IMR-90 (cell line): ENCODE measurements at regions not wholly inside any gene's neighbourhood (a gene's known extent, or its start where the extent isn't known, plus 50 kb on each side); places are given as distances from the start of the nearest gene placed in this dataset.

Source experiments
- ATAC-seq: fragments of 200-7000 bp; cut with Tn5 transposase; 2 replicates; pipeline ENCODE4 v1.9.1; 2020; ENCODE audit warnings: low read depth, mild to moderate bottlenecking, moderate library complexity
- BruUV-seq: library from RNA; stranded (reverse); fragments of 400-500 nt; replicated peaks from 2 replicates; lab custom pipeline; 2021; lab: Mats Ljungman, UMichigan
- CTCF ChIA-PET: fragments of 300-600 bp; formaldehyde crosslinking; extraction: SDS; loops from one replicate; lab custom pipeline; 2021; ENCODE audit warnings: antibody characterized with exemption; lab: Yijun Ruan, JAX
- POLR2A ChIA-PET: fragments of 300-600 bp; sonication (Branson Sonifier 250); formaldehyde crosslinking; loops from one replicate; lab custom pipeline; 2022; ENCODE audit warnings: antibody characterized with exemption; ENCODE audit not compliant: unreplicated experiment; lab: Charles Lee
- DNase-seq: peaks from one replicate; pipeline ENCODE4 v3.0.0; 2013
- H2AFZ ChIP-seq: replicated peaks from 2 replicates; pipeline ENCODE3; 2013; ENCODE audit warnings: low read length, mild to moderate bottlenecking; ENCODE audit not compliant: poor library complexity
- H2AK5ac ChIP-seq: 2 replicates; pipeline ENCODE4 v1.6.1; 2013; ENCODE audit warnings: low read depth, low read length, inconsistent platforms
- H2AK9ac ChIP-seq: replicated peaks from 2 replicates; pipeline ENCODE3; 2013; ENCODE audit warnings: mild to moderate bottlenecking, low read depth, low read length, moderate library complexity; ENCODE audit not compliant: poor library complexity
- H2BK120ac ChIP-seq: 2 replicates; pipeline ENCODE4 v1.6.1; 2013; ENCODE audit warnings: low read depth, low read length, inconsistent platforms
- H2BK15ac ChIP-seq: 3 replicates; pipeline ENCODE4 v1.6.1; 2013; ENCODE audit warnings: low read depth, low read length, inconsistent platforms
- H2BK20ac ChIP-seq: 2 replicates; pipeline ENCODE4 v1.6.1; 2013; ENCODE audit warnings: low read depth, mild to moderate bottlenecking, inconsistent platforms, low read length, moderate library complexity
- H2BK5ac ChIP-seq: 2 replicates; pipeline ENCODE4 v1.6.1; 2013; ENCODE audit warnings: mild to moderate bottlenecking, low read depth, low read length, inconsistent platforms; ENCODE audit not compliant: poor library complexity, severe bottlenecking
- H3K14ac ChIP-seq: replicated peaks from 2 replicates; pipeline ENCODE4 v1.6.1; 2013; ENCODE audit warnings: low read depth, low read length, inconsistent platforms
- H3K18ac ChIP-seq: 2 replicates; pipeline ENCODE4 v1.6.1; 2013; ENCODE audit warnings: low read depth, low read length, control low read depth
- H3K23ac ChIP-seq: 2 replicates; pipeline ENCODE4 v1.6.1; 2013; ENCODE audit warnings: low read depth, low read length, inconsistent platforms
- H3K27ac ChIP-seq: 2 replicates; pipeline ENCODE4 v1.5.1; 2013; ENCODE audit warnings: mild to moderate bottlenecking, control low read depth, low read length; ENCODE audit not compliant: insufficient read depth
- H3K27me3 ChIP-seq: 2 replicates; pipeline ENCODE4 v1.6.1; 2013; ENCODE audit warnings: low read length; ENCODE audit not compliant: control insufficient read depth, insufficient read depth
- H3K36me3 ChIP-seq: 2 replicates; pipeline ENCODE4 v1.6.1; 2013; ENCODE audit warnings: low read length, mixed read lengths; ENCODE audit not compliant: control insufficient read depth, insufficient read depth
- H3K4ac ChIP-seq: 2 replicates; pipeline ENCODE4 v1.6.1; 2013; ENCODE audit warnings: low read depth, low read length, inconsistent platforms
- H3K4me1 ChIP-seq: 2 replicates; pipeline ENCODE4 v1.6.1; 2013; ENCODE audit warnings: low read length, mixed read lengths; ENCODE audit not compliant: control insufficient read depth, insufficient read depth
- H3K4me2 ChIP-seq: 2 replicates; pipeline ENCODE4 v1.6.1; 2013; ENCODE audit warnings: low read depth, mild to moderate bottlenecking, control low read depth, low read length, moderate library complexity
- H3K4me3 ChIP-seq: 2 replicates; pipeline ENCODE4 v1.5.1; 2013; ENCODE audit warnings: low read depth, mild to moderate bottlenecking, control low read depth, low read length, moderate library complexity; ENCODE audit not compliant: insufficient read depth
- H3K56ac ChIP-seq: 2 replicates; pipeline ENCODE4 v1.6.1; 2013; ENCODE audit warnings: low read length, inconsistent platforms; ENCODE audit not compliant: insufficient read depth; ENCODE audit errors: extremely low read depth
- H3K79me1 ChIP-seq, 2 experiments: 2 replicates each; pipeline ENCODE4 v1.6.1; 2013; ENCODE audit warnings: low read length in 2 of 2, inconsistent platforms in 1 of 2, low read depth in 1 of 2
- H3K9ac ChIP-seq: 2 replicates; pipeline ENCODE4 v1.6.1; 2013; ENCODE audit warnings: low read depth, low read length, control low read depth
- H3K9me1 ChIP-seq: 2 replicates; pipeline ENCODE4 v1.6.1; 2013; ENCODE audit warnings: low read length, inconsistent platforms; ENCODE audit not compliant: insufficient read depth
- H3K9me3 ChIP-seq: 2 replicates; pipeline ENCODE4 v1.6.1; 2013; ENCODE audit warnings: low read length; ENCODE audit not compliant: control insufficient read depth, insufficient read depth
- H4K20me1 ChIP-seq: 2 replicates; pipeline ENCODE4 v1.6.1; 2013; ENCODE audit warnings: low read length, inconsistent platforms; ENCODE audit not compliant: insufficient read depth
- H4K5ac ChIP-seq: 2 replicates; pipeline ENCODE4 v1.6.1; 2013; ENCODE audit warnings: mild to moderate bottlenecking, low read depth, low read length, control low read depth
- H4K8ac ChIP-seq, 2 experiments: 2 replicates each; pipeline ENCODE4 v1.6.1; 2013; ENCODE audit warnings: low read depth in 2 of 2, low read length in 2 of 2, control low read depth in 1 of 2, inconsistent platforms in 1 of 2
- H4K91ac ChIP-seq: 2 replicates; pipeline ENCODE4 v1.6.1; 2013; ENCODE audit warnings: low read depth, low read length, inconsistent platforms; ENCODE audit not compliant: insufficient read depth
- BHLHE40 ChIP-seq: fragments of 150-350 bp; IDR thresholded peaks from 2 replicates; pipeline ENCODE4 v1.6.1; 2016; ENCODE audit warnings: mild to moderate bottlenecking, low read depth, low read length
- CEBPB ChIP-seq: IDR thresholded peaks from 2 replicates; pipeline ENCODE4 v1.6.1; 2012; ENCODE audit warnings: low read depth, low read length, improper control_type of control experiment
- CHD1 ChIP-seq: IDR thresholded peaks from 2 replicates; pipeline ENCODE4 v1.6.1; 2012; ENCODE audit warnings: low read depth, low read length, improper control_type of control experiment
- FOS ChIP-seq: fragments of 150-350 bp; IDR thresholded peaks from 2 replicates; pipeline ENCODE4 v1.6.1; 2016; ENCODE audit warnings: low read depth, low read length
- MAFK ChIP-seq: IDR thresholded peaks from 2 replicates; pipeline ENCODE4 v1.6.1; 2012; ENCODE audit warnings: low read depth, low read length, improper control_type of control experiment
- MAZ ChIP-seq: IDR thresholded peaks from 2 replicates; pipeline ENCODE4 v1.6.1; 2012; ENCODE audit warnings: low read depth, mild to moderate bottlenecking, low read length, improper control_type of control experiment, moderate library complexity, borderline replicate concordance
- MXI1 ChIP-seq: IDR thresholded peaks from 2 replicates; pipeline ENCODE4 v1.6.1; 2012; ENCODE audit warnings: low read depth, mild to moderate bottlenecking, low read length, moderate library complexity, borderline replicate concordance
- NFE2L2 ChIP-seq: fragments of 150-350 bp; IDR thresholded peaks from 2 replicates; pipeline ENCODE4 v1.6.1; 2016; ENCODE audit warnings: low read depth, mild to moderate bottlenecking, low read length
- POLR2A ChIP-seq: IDR thresholded peaks from 2 replicates; pipeline ENCODE4 v1.6.1; 2012; ENCODE audit warnings: mild to moderate bottlenecking, low read depth, low read length
- RAD21 ChIP-seq: IDR thresholded peaks from 2 replicates; pipeline ENCODE4 v1.6.1; 2012; ENCODE audit warnings: low read length, improper control_type of control experiment
- RCOR1 ChIP-seq: IDR thresholded peaks from 2 replicates; pipeline ENCODE4 v1.6.1; 2012; ENCODE audit warnings: mild to moderate bottlenecking, low read length, improper control_type of control experiment; ENCODE audit not compliant: insufficient replicate concordance
- RFX5 ChIP-seq: IDR thresholded peaks from 2 replicates; pipeline ENCODE4 v1.8.0; 2012; ENCODE audit warnings: low read depth, mild to moderate bottlenecking, low read length, moderate library complexity
- SMC3 ChIP-seq: fragments of 150-350 bp; IDR thresholded peaks from 2 replicates; pipeline ENCODE4 v1.6.1; 2016; ENCODE audit warnings: low read depth, mild to moderate bottlenecking, antibody characterized with exemption, low read length, moderate library complexity
- WGBS, 2 experiments: methylation state at CpG; one replicate each; pipeline versions ENCODE4 v1.1.5 to v1.1.7; 2013; ENCODE audit warnings: missing lambda C conversion rate in 2 of 2; ENCODE audit not compliant: insufficient read length in 1 of 2; ENCODE audit errors: extremely low coverage in 2 of 2; 5-methylcytosine and 5-hydroxymethylcytosine counted together
- dilution Hi-C: fragments of 300-500 bp; cut with HindIII; formaldehyde crosslinking; loops from one replicate; pipeline ENCODE4 v1.14.3; 2018; ENCODE audit warnings: low sequenced_read_pairs; ENCODE audit not compliant: unreplicated experiment
- in situ Hi-C: fragments of 300-500 bp; cut with MboI; formaldehyde crosslinking; loops from 3 replicates; pipeline ENCODE4 v1.14.3; 2019; ENCODE audit warnings: low sequenced_read_pairs, inconsistent platforms, mixed read lengths
- intact Hi-C: fragments of 100-400 bp; cut with micrococcal nuclease; formaldehyde crosslinking; loops from 2 replicates; pipeline ENCODE4 v1.10.0; 2022
- TF ChIP-seq, protein P1 (sequence below): fragments of 150-350 bp; IDR thresholded peaks from 2 replicates; pipeline ENCODE4 v1.6.1; 2017; ENCODE audit warnings: mild to moderate bottlenecking, antibody characterized with exemption, low read length, low read depth
- TF ChIP-seq, protein P2 (sequence below): conservative IDR thresholded peaks from 2 replicates; pipeline ENCODE4 v1.5.1; 2012; ENCODE audit warnings: mild to moderate bottlenecking, low read depth, low read length, improper control_type of control experiment
- TF ChIP-seq, protein P3 (sequence below): fragments of 150-350 bp; IDR thresholded peaks from 2 replicates; pipeline ENCODE4 v1.6.1; 2016; ENCODE audit warnings: low read depth, mild to moderate bottlenecking, low read length, moderate library complexity, borderline replicate concordance

DNA sequence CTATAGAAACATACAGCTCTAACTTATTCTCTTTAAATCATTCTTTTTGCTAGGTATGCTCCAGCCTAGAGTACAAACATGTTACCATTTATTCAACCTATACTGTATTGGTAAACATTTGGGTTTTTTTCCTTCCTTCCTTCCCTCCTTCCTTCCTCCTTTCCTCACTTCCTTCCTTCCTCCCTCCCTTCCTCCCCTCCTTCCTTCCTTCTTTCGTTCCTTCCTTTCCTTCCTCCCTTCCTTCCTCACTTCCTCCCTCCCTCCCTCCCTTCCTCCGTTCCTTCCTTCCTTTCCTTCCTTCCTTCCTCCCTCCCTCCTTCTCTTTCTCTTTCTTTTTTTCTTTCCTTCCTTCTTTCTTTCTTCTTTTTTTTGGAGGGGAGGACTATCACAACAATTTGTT, 286.7 kb upstream of the PRKCQ start:
- no peaks in the 10 kb centered on the region for H3K79me1 ChIP-seq
- no peak overlapping the region for H3K4me2 ChIP-seq
- 80% methylated on average over 1 of the region's 2 CpGs; no CpG with 5 or more reads in 1 of the 2 experiments for WGBS, 2 experiments
- BruUV-seq = no TSS peak
- no peak overlapping the region for H3K4ac ChIP-seq
- no peaks in the 10 kb centered on the region for H3K4me1 ChIP-seq
- ATAC-seq (no peak), DNase-seq (no peak)
- H4K5ac ChIP-seq = no peak overlapping the region
- H2BK20ac ChIP-seq = no peak overlapping the region
- H3K36me3 ChIP-seq = no peaks in the 10 kb centered on the region
- no peaks in the 10 kb centered on the region for H3K9me3 ChIP-seq
- TF ChIP-seq POLR2A = no peak
- no peak for TF ChIP-seq CEBPB
- TF ChIP-seq FOS = no peak
- TF ChIP-seq, protein P1, sequence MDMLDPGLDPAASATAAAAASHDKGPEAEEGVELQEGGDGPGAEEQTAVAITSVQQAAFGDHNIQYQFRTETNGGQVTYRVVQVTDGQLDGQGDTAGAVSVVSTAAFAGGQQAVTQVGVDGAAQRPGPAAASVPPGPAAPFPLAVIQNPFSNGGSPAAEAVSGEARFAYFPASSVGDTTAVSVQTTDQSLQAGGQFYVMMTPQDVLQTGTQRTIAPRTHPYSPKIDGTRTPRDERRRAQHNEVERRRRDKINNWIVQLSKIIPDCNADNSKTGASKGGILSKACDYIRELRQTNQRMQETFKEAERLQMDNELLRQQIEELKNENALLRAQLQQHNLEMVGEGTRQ = no peak
- TF ChIP-seq, protein P2, sequence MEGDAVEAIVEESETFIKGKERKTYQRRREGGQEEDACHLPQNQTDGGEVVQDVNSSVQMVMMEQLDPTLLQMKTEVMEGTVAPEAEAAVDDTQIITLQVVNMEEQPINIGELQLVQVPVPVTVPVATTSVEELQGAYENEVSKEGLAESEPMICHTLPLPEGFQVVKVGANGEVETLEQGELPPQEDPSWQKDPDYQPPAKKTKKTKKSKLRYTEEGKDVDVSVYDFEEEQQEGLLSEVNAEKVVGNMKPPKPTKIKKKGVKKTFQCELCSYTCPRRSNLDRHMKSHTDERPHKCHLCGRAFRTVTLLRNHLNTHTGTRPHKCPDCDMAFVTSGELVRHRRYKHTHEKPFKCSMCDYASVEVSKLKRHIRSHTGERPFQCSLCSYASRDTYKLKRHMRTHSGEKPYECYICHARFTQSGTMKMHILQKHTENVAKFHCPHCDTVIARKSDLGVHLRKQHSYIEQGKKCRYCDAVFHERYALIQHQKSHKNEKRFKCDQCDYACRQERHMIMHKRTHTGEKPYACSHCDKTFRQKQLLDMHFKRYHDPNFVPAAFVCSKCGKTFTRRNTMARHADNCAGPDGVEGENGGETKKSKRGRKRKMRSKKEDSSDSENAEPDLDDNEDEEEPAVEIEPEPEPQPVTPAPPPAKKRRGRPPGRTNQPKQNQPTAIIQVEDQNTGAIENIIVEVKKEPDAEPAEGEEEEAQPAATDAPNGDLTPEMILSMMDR = no peak
- TF ChIP-seq MAFK = no peak
- no peak for TF ChIP-seq MAZ
- TF ChIP-seq CHD1 = no peak
- TF ChIP-seq RCOR1 = no peak
- TF ChIP-seq SMC3 = no peak
- TF ChIP-seq MXI1 = no peak
- TF ChIP-seq RFX5 = no peak
- TF ChIP-seq, protein P3, sequence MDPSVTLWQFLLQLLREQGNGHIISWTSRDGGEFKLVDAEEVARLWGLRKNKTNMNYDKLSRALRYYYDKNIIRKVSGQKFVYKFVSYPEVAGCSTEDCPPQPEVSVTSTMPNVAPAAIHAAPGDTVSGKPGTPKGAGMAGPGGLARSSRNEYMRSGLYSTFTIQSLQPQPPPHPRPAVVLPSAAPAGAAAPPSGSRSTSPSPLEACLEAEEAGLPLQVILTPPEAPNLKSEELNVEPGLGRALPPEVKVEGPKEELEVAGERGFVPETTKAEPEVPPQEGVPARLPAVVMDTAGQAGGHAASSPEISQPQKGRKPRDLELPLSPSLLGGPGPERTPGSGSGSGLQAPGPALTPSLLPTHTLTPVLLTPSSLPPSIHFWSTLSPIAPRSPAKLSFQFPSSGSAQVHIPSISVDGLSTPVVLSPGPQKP = no peak
- no peak for TF ChIP-seq BHLHE40
- TF ChIP-seq NFE2L2 = no peak
- no peak for TF ChIP-seq RAD21
- H2BK5ac ChIP-seq = no peak overlapping the region
- H3K4me3 ChIP-seq = no peak overlapping the region
- no peak overlapping the region for H3K56ac ChIP-seq
- intact Hi-C loops = no loop called here
- no peak overlapping the region for H2AFZ ChIP-seq
- H2AK5ac ChIP-seq = no peak overlapping the region
- CTCF ChIA-PET = interaction anchor here (1.0 kb wide), 1 partner anchor 14 kb away, joined by 3 read pairs; no protein-coding TSS in a partner anchor
- no peak overlapping the region for H3K27ac ChIP-seq
- no peak overlapping the region for H3K9ac ChIP-seq
- in situ Hi-C loops = no loop called here
- H2BK120ac ChIP-seq = no peak overlapping the region
- H4K91ac ChIP-seq = no peak overlapping the region
- H3K9me1 ChIP-seq = no peaks in the 10 kb centered on the region
- dilution Hi-C loops = no loop called here
- no peak overlapping the region for H4K8ac ChIP-seq
- no peak overlapping the region for H3K18ac ChIP-seq
- no peak overlapping the region for H3K14ac ChIP-seq
- H4K20me1 ChIP-seq = no peaks in the 10 kb centered on the region
- no peak overlapping the region for H2BK15ac ChIP-seq
- POLR2A ChIA-PET = no interaction called here
- H3K27me3 ChIP-seq = no peaks in the 10 kb centered on the region; the same call in 1 of the 2 replicates
- H2AK9ac ChIP-seq = no peak overlapping the region
- H3K23ac ChIP-seq = no peak overlapping the region
